Mesenchymal stem cell (in vitro differentiated cells and primary cell): ENCODE measurements at regions not wholly inside any gene's neighbourhood (a gene's known extent, or its start where the extent isn't known, plus 50 kb on each side); places are given as distances from the start of the nearest gene placed in this dataset.

Experiments used
- DNase-seq: peaks from one replicate; pipeline ENCODE4 v3.0.0-alpha.2; 2013
- H2AFZ ChIP-seq: one replicate; pipeline ENCODE4 v1.6.1; 2013; ENCODE audit warnings: low read depth, mild to moderate bottlenecking, control low read depth, inconsistent platforms, low read length, moderate library complexity
- H2AK5ac ChIP-seq: 2 replicates; pipeline ENCODE4 v1.6.1; 2013; ENCODE audit warnings: low read length, moderate library complexity, mild to moderate bottlenecking, inconsistent platforms; ENCODE audit not compliant: severe bottlenecking
- H2BK120ac ChIP-seq: one replicate; pipeline ENCODE4 v1.6.1; 2013; ENCODE audit warnings: low read depth, mild to moderate bottlenecking, inconsistent platforms, low read length, moderate library complexity
- H2BK12ac ChIP-seq, 2 experiments: one replicate each; pipeline ENCODE4 v1.6.1; 2013; ENCODE audit warnings: inconsistent platforms in 2 of 2, low read length in 2 of 2, mild to moderate bottlenecking in 2 of 2, moderate library complexity in 2 of 2, control low read depth in 1 of 2
- H2BK15ac ChIP-seq: one replicate; pipeline ENCODE4 v1.6.1; 2013; ENCODE audit warnings: mild to moderate bottlenecking, low read depth, inconsistent platforms; ENCODE audit not compliant: poor library complexity, severe bottlenecking
- H2BK5ac ChIP-seq: 2 replicates; pipeline ENCODE4 v1.6.1; 2013; ENCODE audit warnings: low read depth, mild to moderate bottlenecking, low read length, control low read depth, inconsistent platforms; ENCODE audit not compliant: poor library complexity, severe bottlenecking
- H3K14ac ChIP-seq, 2 experiments: one replicate each; pipeline ENCODE4 v1.6.1; 2013; ENCODE audit warnings: inconsistent platforms in 2 of 2, low read length in 2 of 2, control low read depth in 1 of 2, mild to moderate bottlenecking in 1 of 2, moderate library complexity in 1 of 2
- H3K18ac ChIP-seq, 2 experiments: one replicate each; pipeline ENCODE4 v1.6.1; 2013; ENCODE audit warnings: inconsistent platforms in 2 of 2, low read length in 2 of 2, control low read depth in 1 of 2, low read depth in 1 of 2, mild to moderate bottlenecking in 1 of 2
- H3K23ac ChIP-seq, 2 experiments: one replicate each; pipeline ENCODE4 v1.6.1; 2013; ENCODE audit warnings: inconsistent platforms in 2 of 2, low read length in 2 of 2, mild to moderate bottlenecking in 2 of 2, moderate library complexity in 2 of 2, control low read depth in 1 of 2
- H3K27ac ChIP-seq: 2 replicates; pipeline ENCODE4 v1.5.1; 2013; ENCODE audit warnings: mild to moderate bottlenecking, moderate library complexity, low read length, control low read depth, inconsistent platforms; ENCODE audit not compliant: poor library complexity, severe bottlenecking
- H3K27me3 ChIP-seq, 2 experiments: 2 replicates each; pipeline versions ENCODE4 v1.6.1 to v1.7.0; 2013; ENCODE audit warnings: low read length in 2 of 2, mild to moderate bottlenecking in 2 of 2, moderate library complexity in 2 of 2, control low read depth in 1 of 2, inconsistent platforms in 1 of 2; ENCODE audit not compliant: control insufficient read depth in 1 of 2, insufficient read depth in 1 of 2
- H3K36me3 ChIP-seq, 2 experiments: 2 replicates each; pipeline versions ENCODE4 v1.6.1 to v1.7.0; 2013; ENCODE audit warnings: low read length in 2 of 2, control low read depth in 1 of 2, inconsistent platforms in 1 of 2, low read depth in 1 of 2, mild to moderate bottlenecking in 1 of 2; ENCODE audit not compliant: insufficient read depth in 2 of 2, control insufficient read depth in 1 of 2
- H3K4ac ChIP-seq, 2 experiments: one replicate each; pipeline ENCODE4 v1.6.1; 2013; ENCODE audit warnings: inconsistent platforms in 2 of 2, low read length in 2 of 2, mild to moderate bottlenecking in 2 of 2, moderate library complexity in 2 of 2, control low read depth in 1 of 2, low read depth in 1 of 2
- H3K4me1 ChIP-seq: 2 replicates; pipeline ENCODE4 v1.6.1; 2013; ENCODE audit warnings: low read depth, low read length, control low read depth; ENCODE audit not compliant: control insufficient read depth, insufficient read depth
- H3K4me2 ChIP-seq: 2 replicates; pipeline ENCODE4 v1.6.1; 2013; ENCODE audit warnings: low read length, mild to moderate bottlenecking, inconsistent platforms; ENCODE audit not compliant: poor library complexity, severe bottlenecking
- H3K4me3 ChIP-seq, 2 experiments: 2 replicates each; pipeline versions ENCODE4 v1.5.1 to v1.7.0; 2013; ENCODE audit warnings: low read length in 2 of 2, mild to moderate bottlenecking in 2 of 2, control low read depth in 1 of 2, low read depth in 1 of 2; ENCODE audit not compliant: insufficient read depth in 1 of 2
- H3K79me1 ChIP-seq: replicated peaks from 2 replicates; pipeline ENCODE4 v1.6.1; 2013; ENCODE audit warnings: mild to moderate bottlenecking, control low read depth, low read length, inconsistent platforms; ENCODE audit not compliant: poor library complexity, severe bottlenecking
- H3K9ac ChIP-seq: 2 replicates; pipeline ENCODE4 v1.7.0; 2013; ENCODE audit warnings: mild to moderate bottlenecking, low read length, moderate library complexity
- H3K9me3 ChIP-seq: 2 replicates; pipeline ENCODE4 v1.7.0; 2013; ENCODE audit warnings: mild to moderate bottlenecking, low read length; ENCODE audit not compliant: control insufficient read depth
- H4K8ac ChIP-seq: one replicate; pipeline ENCODE4 v1.6.1; 2013; ENCODE audit warnings: inconsistent platforms, mild to moderate bottlenecking, low read length, moderate library complexity
- H4K91ac ChIP-seq: one replicate; pipeline ENCODE4 v1.6.1; 2013; ENCODE audit warnings: mild to moderate bottlenecking, low read length, inconsistent platforms
- WGBS: methylation state at CpG from one replicate; pipeline ENCODE4 v1.1.7; 2013; ENCODE audit warnings: mixed read lengths; 5-methylcytosine and 5-hydroxymethylcytosine counted together

GRCh38 chr10:78358982-78359381 is 325.3 kb downstream of the RPS24 start:
- Histone ChIP-seq H3K23ac (no peak overlapping the region), H2AK5ac (no peak overlapping the region), H3K4me2 (no peak overlapping the region), H2AFZ (no peak overlapping the region), H3K4me3 (no peak overlapping the region), H2BK12ac (no peak overlapping the region), H3K4ac (no peak overlapping the region), H3K79me1 (no peaks in the 10 kb centered on the region), H4K8ac (no peak overlapping the region), H3K4me1 (peaks cover 22% of the 10 kb centered on the region), H3K27me3 (peaks cover 0 to 10% of the 10 kb centered on the region in 2 experiments), H2BK120ac (no peak overlapping the region), H3K9me3 (no peaks in the 10 kb centered on the region), H2BK5ac (no peak overlapping the region), H3K14ac (peak overlapping the region in 1 of 2 experiments; percentile 22), H3K27ac (no peak overlapping the region), H2BK15ac (no peak overlapping the region), H3K36me3 (no peaks in the 10 kb centered on the region), H3K9ac (no peak overlapping the region), H4K91ac (no peak overlapping the region), H3K18ac (no peak overlapping the region)
- no peak for DNase-seq
- 85% methylated on average over 5 of the region's 5 CpGs for WGBS

- no peaks in the 10 kb centered on the region for H3K79me1 ChIP-seq
- H3K9me3 ChIP-seq, result no peaks in the 10 kb centered on the region
- H3K27ac ChIP-seq, result no peak overlapping the region
- no peak overlapping the region for H2BK5ac ChIP-seq
- H4K91ac ChIP-seq, result no peak overlapping the region
- no peak overlapping the region for H3K4me2 ChIP-seq
- H3K36me3 ChIP-seq, result no peaks in the 10 kb centered on the region
- no peak overlapping the region for H3K4me3 ChIP-seq
- H2BK12ac ChIP-seq, result no peak overlapping the region
- 8% methylated on average over 9 of the region's 9 CpGs for WGBS
- no peak overlapping the region for H2AK5ac ChIP-seq
- no peak overlapping the region for H3K9ac ChIP-seq
- H3K27me3 ChIP-seq, result peaks cover 0 to 10% of the 10 kb centered on the region in 2 experiments
- H4K8ac ChIP-seq, result no peak overlapping the region
- peaks cover 22% of the 10 kb centered on the region for H3K4me1 ChIP-seq
- no peak overlapping the region for H2BK15ac ChIP-seq
- no peak overlapping the region for H2BK120ac ChIP-seq
- H3K23ac ChIP-seq, result no peak overlapping the region
- H3K18ac ChIP-seq, result no peak overlapping the region
- DNase-seq, result peak; percentile 35
- H3K14ac ChIP-seq, result no peak overlapping the region
- no peak overlapping the region for H3K4ac ChIP-seq
- no peak overlapping the region for H2AFZ ChIP-seq
Observed at GRCh38 chr10:78359640-78360091, 326.0 kb downstream of the RPS24 start.

- H3K36me3 ChIP-seq, result no peaks in the 10 kb centered on the region
- no peak overlapping the region for H2AFZ ChIP-seq
- H3K14ac ChIP-seq, result no peak overlapping the region
- peaks cover 22% of the 10 kb centered on the region for H3K4me1 ChIP-seq
- peak overlapping the region in 1 of 2 experiments; percentile 40 for H3K23ac ChIP-seq
- H3K9ac ChIP-seq, result no peak overlapping the region
- no peak overlapping the region for H2BK120ac ChIP-seq
- H2BK15ac ChIP-seq, result no peak overlapping the region
- peaks cover 0 to 10% of the 10 kb centered on the region in 2 experiments for H3K27me3 ChIP-seq
- peak overlapping the region in 1 of 2 experiments; percentile 16 for H3K18ac ChIP-seq
- no peak overlapping the region for H2BK5ac ChIP-seq
- no peak overlapping the region for H3K4me3 ChIP-seq
- no peaks in the 10 kb centered on the region for H3K9me3 ChIP-seq
- no peak overlapping the region for H4K91ac ChIP-seq
- H3K4ac ChIP-seq, result no peak overlapping the region
- no peak overlapping the region for H2BK12ac ChIP-seq
- H3K27ac ChIP-seq, result no peak overlapping the region
- no peak overlapping the region for H2AK5ac ChIP-seq
- no peak for DNase-seq
- H3K79me1 ChIP-seq, result no peaks in the 10 kb centered on the region
- no peak overlapping the region for H4K8ac ChIP-seq
- WGBS, result 89% methylated on average over 6 of the region's 6 CpGs
- H3K4me2 ChIP-seq, result no peak overlapping the region
Observed at GRCh38 chr10:78360284-78360683, 326.6 kb downstream of the RPS24 start.

GRCh38 chr10:78361031-78361430 is 327.4 kb downstream of the RPS24 start:
- 100% methylated on average over 3 of the region's 3 CpGs for WGBS

More at GRCh38 chr10:78361031-78361430, 327.4 kb downstream of the RPS24 start:
- no peaks in the 10 kb centered on the region for H3K36me3 ChIP-seq
- no peak overlapping the region for H3K23ac ChIP-seq
- no peak overlapping the region for H3K4me2 ChIP-seq
- no peak overlapping the region for H3K27ac ChIP-seq
- H2BK5ac ChIP-seq, result no peak overlapping the region
- no peak overlapping the region for H2AK5ac ChIP-seq
- no peak overlapping the region for H3K4ac ChIP-seq
- H4K8ac ChIP-seq, result no peak overlapping the region
- DNase-seq, result no peak
- no peaks in the 10 kb centered on the region for H3K79me1 ChIP-seq
- H3K9ac ChIP-seq, result no peak overlapping the region
- no peak overlapping the region for H3K14ac ChIP-seq
- peaks cover 22% of the 10 kb centered on the region for H3K4me1 ChIP-seq
- peak overlapping the region in 1 of 2 experiments; percentile 49 for H2BK12ac ChIP-seq
- H3K4me3 ChIP-seq, result no peak overlapping the region
- peak overlapping the region in 1 of 2 experiments; percentile 18 for H3K18ac ChIP-seq
- H2BK120ac ChIP-seq, result no peak overlapping the region
- no peak overlapping the region for H2AFZ ChIP-seq
- no peaks in the 10 kb centered on the region for H3K9me3 ChIP-seq
- no peak overlapping the region for H4K91ac ChIP-seq
- H3K27me3 ChIP-seq, result peaks cover 0 to 17% of the 10 kb centered on the region in 2 experiments
- H2BK15ac ChIP-seq, result no peak overlapping the region
